HUES64 (cell line): ENCODE measurements at regions not wholly inside any gene's neighbourhood (a gene's known extent, or its start where the extent isn't known, plus 50 kb on each side); places are given as distances from the start of the nearest gene placed in this dataset.
"Not testable (repeated sequence)": the region's sequence is repeated elsewhere in the genome, so short reads cannot be mapped to it uniquely, and the experiment has no call there.

Source experiments
- H3K27ac ChIP-seq: 2 replicates; pipeline ENCODE4 v1.7.0; 2013; ENCODE audit warnings: low read depth, low read length, inconsistent platforms
- H3K27me3 ChIP-seq: 2 replicates; pipeline ENCODE4 v1.6.1; 2013; ENCODE audit warnings: mild to moderate bottlenecking, low read length; ENCODE audit not compliant: insufficient read depth
- H3K36me3 ChIP-seq: 2 replicates; pipeline ENCODE4 v1.6.1; 2013; ENCODE audit warnings: mild to moderate bottlenecking, low read length; ENCODE audit not compliant: insufficient read depth
- H3K4me1 ChIP-seq: 2 replicates; pipeline ENCODE4 v1.6.1; 2013; ENCODE audit warnings: mild to moderate bottlenecking, low read length, moderate library complexity; ENCODE audit not compliant: insufficient read depth
- H3K4me3 ChIP-seq: 2 replicates; pipeline ENCODE4 v1.5.1; 2013; ENCODE audit warnings: mild to moderate bottlenecking, low read length, moderate library complexity
- H3K9ac ChIP-seq: 2 replicates; pipeline ENCODE4 v1.6.1; 2013; ENCODE audit warnings: mild to moderate bottlenecking, low read depth, low read length
- H3K9me3 ChIP-seq: 2 replicates; pipeline ENCODE4 v1.6.1; 2013; ENCODE audit warnings: low read depth, low read length; ENCODE audit not compliant: insufficient read depth
- WGBS: fragments of 150-250, 120-280 bp; methylation state at CpG from one replicate; pipeline ENCODE4 v1.1.7; 2013; ENCODE audit warnings: missing lambda C conversion rate; 5-methylcytosine and 5-hydroxymethylcytosine counted together

GRCh38 chr4:114447963-114448516, 150.6 kb upstream of the UGT8 start:
- not testable (repeated sequence) for H3K27ac ChIP-seq, H3K27me3 ChIP-seq, H3K4me1 ChIP-seq, H3K36me3 ChIP-seq, H3K9me3 ChIP-seq, H3K9ac ChIP-seq, H3K4me3 ChIP-seq

GRCh38 chr4:114458728-114459127, 139.9 kb upstream of the UGT8 start:
- Histone ChIP-seq H3K27me3 (no peaks in the 10 kb centered on the region), H3K9ac (no peak overlapping the region), H3K4me3 (no peak overlapping the region), H3K36me3 (no peaks in the 10 kb centered on the region), H3K27ac (peak overlapping the region; percentile 39; the same call in 1 of the 2 replicates), H3K4me1 (peaks cover 46% of the 10 kb centered on the region), H3K9me3 (no peaks in the 10 kb centered on the region)
- 75% methylated on average over 1 of the region's 2 CpGs for WGBS

GRCh38 chr4:114464726-114465272, 133.8 kb upstream of the UGT8 start:
- Histone ChIP-seq H3K4me3 (no peak overlapping the region), H3K27ac (no peak overlapping the region), H3K4me1 (peaks cover 10% of the 10 kb centered on the region; the same call in 1 of the 2 replicates), H3K27me3 (no peaks in the 10 kb centered on the region), H3K36me3 (no peaks in the 10 kb centered on the region), H3K9ac (no peak overlapping the region), H3K9me3 (no peaks in the 10 kb centered on the region)
- 93% methylated on average over 7 of the region's 7 CpGs for WGBS

GRCh38 chr4:114465766-114466165, 132.8 kb upstream of the UGT8 start:
- Histone ChIP-seq H3K9me3 (no peaks in the 10 kb centered on the region), H3K27ac (no peak overlapping the region), H3K36me3 (no peaks in the 10 kb centered on the region), H3K4me1 (peaks cover under 1% of the 10 kb centered on the region; the same call in 1 of the 2 replicates), H3K27me3 (no peaks in the 10 kb centered on the region), H3K4me3 (no peak overlapping the region), H3K9ac (no peak overlapping the region)
- WGBS, result 83% methylated on average over 1 of the region's 1 CpG

GRCh38 chr4:114466299-114466698, 132.3 kb upstream of the UGT8 start:
- H3K27ac ChIP-seq, result no peak overlapping the region
- H3K4me3 ChIP-seq, result no peak overlapping the region
- no peak overlapping the region for H3K9ac ChIP-seq
- no peaks in the 10 kb centered on the region for H3K4me1 ChIP-seq
- no peaks in the 10 kb centered on the region for H3K9me3 ChIP-seq
- 88% methylated on average over 1 of the region's 1 CpG for WGBS
- no peaks in the 10 kb centered on the region for H3K36me3 ChIP-seq
- H3K27me3 ChIP-seq, result no peaks in the 10 kb centered on the region

GRCh38 chr4:114472269-114473032, 126.2 kb upstream of the UGT8 start:
- no peaks in the 10 kb centered on the region for H3K4me1 ChIP-seq
- no peaks in the 10 kb centered on the region for H3K9me3 ChIP-seq
- H3K27ac ChIP-seq, result no peak overlapping the region
- H3K9ac ChIP-seq, result no peak overlapping the region
- H3K4me3 ChIP-seq, result no peak overlapping the region
- no peaks in the 10 kb centered on the region for H3K27me3 ChIP-seq
- H3K36me3 ChIP-seq, result no peaks in the 10 kb centered on the region
- WGBS, result 96% methylated on average over 9 of the region's 9 CpGs

- Histone ChIP-seq H3K9me3 (no peaks in the 10 kb centered on the region), H3K27me3 (no peaks in the 10 kb centered on the region), H3K27ac (no peak overlapping the region), H3K4me3 (no peak overlapping the region), H3K36me3 (no peaks in the 10 kb centered on the region), H3K9ac (no peak overlapping the region), H3K4me1 (no peaks in the 10 kb centered on the region)
- 92% methylated on average over 1 of the region's 3 CpGs for WGBS
Measured at GRCh38 chr4:114474188-114474800, 124.3 kb upstream of the UGT8 start.

GRCh38 chr4:114476310-114476709, 122.3 kb upstream of the UGT8 start:
- no peak overlapping the region for H3K27ac ChIP-seq
- no peak overlapping the region for H3K9ac ChIP-seq
- 95% methylated on average over 9 of the region's 9 CpGs for WGBS
- 0 out of 2 replicates have a peak, but pooled peaks cover 6% of the 10 kb centered on the region for H3K4me1 ChIP-seq
- H3K4me3 ChIP-seq, result no peak overlapping the region
- no peaks in the 10 kb centered on the region for H3K36me3 ChIP-seq
- no peaks in the 10 kb centered on the region for H3K27me3 ChIP-seq
- H3K9me3 ChIP-seq, result no peaks in the 10 kb centered on the region

- Histone ChIP-seq H3K36me3 (no peaks in the 10 kb centered on the region), H3K4me3 (no peak overlapping the region), H3K4me1 (0 out of 2 replicates have a peak, but pooled peaks cover 6% of the 10 kb centered on the region), H3K27ac (no peak overlapping the region), H3K9me3 (0 out of 2 replicates have a peak, but pooled peaks cover 3% of the 10 kb centered on the region), H3K27me3 (no peaks in the 10 kb centered on the region), H3K9ac (no peak overlapping the region)
- 87% methylated on average over 3 of the region's 3 CpGs for WGBS
Measured at GRCh38 chr4:114479595-114479994, 119.0 kb upstream of the UGT8 start.

- Histone ChIP-seq H3K4me1 (0 out of 2 replicates have a peak, but pooled peaks cover 6% of the 10 kb centered on the region), H3K4me3 (no peak overlapping the region), H3K9me3 (0 out of 2 replicates have a peak, but pooled peaks cover 3% of the 10 kb centered on the region), H3K36me3 (no peaks in the 10 kb centered on the region), H3K27ac (no peak overlapping the region), H3K9ac (no peak overlapping the region), H3K27me3 (no peaks in the 10 kb centered on the region)
- 97% methylated on average over 18 of the region's 18 CpGs for WGBS
Measured at GRCh38 chr4:114481856-114482255, 116.8 kb upstream of the UGT8 start.

- Histone ChIP-seq H3K9ac (no peak overlapping the region), H3K27me3 (no peaks in the 10 kb centered on the region), H3K9me3 (peaks cover under 1% of the 10 kb centered on the region; the same call in 1 of the 2 replicates), H3K27ac (no peak overlapping the region), H3K4me1 (peaks cover 4% of the 10 kb centered on the region; the same call in 1 of the 2 replicates), H3K36me3 (no peaks in the 10 kb centered on the region), H3K4me3 (no peak overlapping the region)
- WGBS, result 94% methylated on average over 2 of the region's 3 CpGs
Measured at GRCh38 chr4:114487101-114487500, 111.5 kb upstream of the UGT8 start.
